HPDE6-E6E7 (cell line): ENCODE measurements at regions not wholly inside any gene's neighbourhood (a gene's known extent, or its start where the extent isn't known, plus 50 kb on each side); places are given as distances from the start of the nearest gene placed in this dataset.

Experiments
- DNase-seq: peaks from one replicate; pipeline ENCODE4 v3.0.0; 2011; ENCODE audit warnings: missing footprints; ENCODE audit errors: extremely low spot score

GRCh38 chrX:22395372-22395771, 122.7 kb downstream of the CBLL2 start:
- peak; percentile 40 for DNase-seq

DNA sequence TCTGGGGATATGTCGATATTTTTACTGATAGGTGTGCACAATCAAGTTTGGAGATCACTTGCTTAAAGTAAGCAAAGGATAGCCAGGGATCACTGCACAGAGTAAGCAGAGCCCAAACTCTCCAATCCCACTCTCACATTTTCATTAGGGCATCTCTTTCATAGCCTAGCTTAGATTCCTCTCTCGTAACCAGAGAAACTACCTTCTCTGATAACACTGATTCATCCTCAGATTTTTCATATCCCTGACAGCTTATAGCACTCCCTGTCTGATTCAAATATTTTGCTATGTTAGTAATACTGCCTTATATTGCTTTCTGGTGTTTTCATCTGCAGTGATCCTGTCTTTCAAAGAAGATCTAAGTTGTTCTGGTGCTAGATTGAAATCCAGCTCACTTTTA, 123.7 kb downstream of the CBLL2 start:
- no peak for DNase-seq

- DNase-seq: no peak
These were observed 124.9 kb downstream of the CBLL2 start for GRCh38 chrX:22397566-22397965.

- no peak for DNase-seq
These were observed 126.9 kb downstream of the CBLL2 start for GRCh38 chrX:22399437-22400192.

GRCh38 chrX:22404297-22404696, 131.6 kb downstream of the CBLL2 start:
- no peak for DNase-seq

- no peak for DNase-seq
These were observed 133.6 kb downstream of the CBLL2 start for GRCh38 chrX:22406201-22406737.

DNA sequence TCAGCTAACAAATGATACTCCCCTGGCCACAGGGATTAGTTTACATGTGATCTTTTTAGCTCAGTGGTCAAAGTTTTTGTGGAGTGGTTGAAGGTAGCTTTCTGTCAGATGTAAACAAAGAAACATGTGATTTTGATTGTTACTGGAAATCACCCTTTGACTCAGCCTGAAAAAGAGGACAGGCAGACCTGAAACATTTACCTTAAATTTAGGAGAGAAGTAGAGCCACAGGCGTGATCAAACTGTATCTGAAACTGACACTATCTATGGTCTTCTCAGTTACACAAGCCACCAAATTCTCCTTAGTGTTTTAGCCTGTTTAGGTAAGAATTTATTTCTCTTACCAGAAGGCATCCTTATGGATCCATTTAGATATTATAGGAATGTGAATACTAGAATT, 136.7 kb downstream of the CBLL2 start:
- no peak for DNase-seq

- DNase-seq: peak; percentile 1
These were observed 151.6 kb downstream of the CBLL2 start for GRCh38 chrX:22424122-22424915.

DNA sequence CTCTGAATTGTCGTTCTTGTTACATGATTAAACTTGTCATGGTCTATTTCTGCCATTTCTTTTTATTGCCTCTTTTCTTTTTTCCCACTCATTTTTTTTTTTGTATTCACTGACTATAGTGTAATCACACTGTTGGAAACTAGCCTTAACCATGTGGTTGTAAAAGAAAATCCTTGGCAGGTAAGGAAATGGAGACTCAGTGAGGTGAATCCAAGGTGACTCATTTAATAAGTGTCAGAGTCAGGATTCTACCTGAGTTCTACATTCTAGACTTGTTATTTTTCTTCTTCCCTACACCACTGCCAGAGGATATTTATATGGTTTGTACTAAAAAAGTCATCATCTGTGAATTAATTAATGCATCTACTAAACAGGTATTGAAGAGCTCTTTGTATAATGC, 152.2 kb downstream of the CBLL2 start:
- peak; percentile 3 for DNase-seq

DNA sequence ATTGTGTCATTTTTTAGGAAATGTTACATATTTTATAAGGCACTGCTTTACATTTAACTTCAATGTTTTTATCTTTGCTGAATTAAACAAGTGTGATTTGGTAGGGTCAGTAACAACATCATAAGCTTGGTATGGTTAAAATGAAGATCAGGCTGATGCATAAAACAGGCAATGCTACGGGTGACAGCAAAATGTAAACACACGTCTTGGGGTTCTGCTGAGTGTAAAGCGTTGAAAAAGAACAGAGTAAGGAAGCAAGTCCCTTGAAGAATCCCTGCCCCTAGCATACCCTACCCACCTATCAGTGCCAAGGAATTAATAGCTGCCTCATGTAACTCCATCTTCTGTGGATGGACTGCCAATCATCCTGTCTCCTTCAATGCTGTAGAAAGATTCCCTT, 157.0 kb downstream of the CBLL2 start:
- DNase-seq: no peak

DNA sequence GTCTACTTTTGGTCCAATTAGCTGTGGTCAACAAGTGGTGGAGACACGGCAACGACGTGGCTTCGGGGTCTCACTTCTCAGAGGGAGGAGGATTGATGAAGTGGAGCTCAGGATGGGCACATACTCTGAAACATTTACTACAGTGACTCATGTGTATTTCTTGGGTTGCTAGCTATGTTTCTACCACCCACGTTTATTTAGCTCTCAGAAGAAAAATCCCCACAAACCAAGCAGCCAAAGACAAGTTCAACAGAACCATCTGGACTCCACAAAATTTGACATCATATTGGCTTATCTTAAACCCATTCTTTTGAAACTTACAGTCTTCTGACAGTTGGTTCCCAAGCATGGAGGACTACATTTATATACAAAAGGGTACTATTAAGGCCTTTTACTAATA, 158.0 kb downstream of the CBLL2 start:
- no peak for DNase-seq

- no peak for DNase-seq
These were observed 160.8 kb downstream of the CBLL2 start for GRCh38 chrX:22433292-22434070.

DNA sequence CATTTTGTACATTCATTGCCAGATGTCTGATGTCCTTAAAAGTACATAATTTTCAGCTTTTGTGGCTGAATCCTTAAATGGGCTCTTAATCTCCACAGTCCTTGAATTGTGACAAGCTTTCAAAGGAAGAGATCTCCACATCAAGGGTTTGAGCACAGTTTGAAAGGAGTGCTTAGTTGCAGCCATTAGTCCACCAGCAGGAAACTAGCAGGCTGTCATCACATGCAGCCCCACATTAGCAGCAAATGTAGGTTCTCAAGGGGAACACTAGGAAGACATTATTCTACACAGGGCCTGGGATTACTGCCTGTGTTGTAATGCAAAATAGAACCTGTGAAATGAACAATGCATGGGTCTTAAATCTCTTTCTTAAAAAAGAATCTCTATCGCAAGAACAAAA, 173.2 kb downstream of the CBLL2 start:
- DNase-seq: no peak

- no peak for DNase-seq
These were observed 190.2 kb downstream of the CBLL2 start for GRCh38 chrX:22462959-22463358.

GRCh38 chrX:22467571-22467970, 194.9 kb downstream of the CBLL2 start:
- no peak for DNase-seq

DNA sequence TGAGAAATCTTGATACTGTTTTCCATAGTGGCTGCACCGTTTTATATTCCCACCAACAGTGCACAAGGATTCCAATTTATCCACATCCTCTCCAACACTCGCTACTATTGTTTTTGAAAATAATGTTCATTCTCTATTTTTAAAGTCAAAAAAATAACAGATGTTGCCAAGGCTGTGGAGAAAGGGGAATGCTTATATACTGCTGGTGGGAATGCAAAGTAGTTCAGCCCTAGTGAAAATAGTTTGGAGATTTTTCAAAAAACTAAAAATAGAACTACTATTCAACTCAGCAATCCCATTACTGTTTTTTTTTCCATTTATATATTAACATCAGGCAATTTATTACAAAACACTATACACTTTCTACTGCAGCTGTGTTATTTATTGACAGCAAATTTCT, 208.7 kb downstream of the CBLL2 start:
- DNase-seq: no peak

GRCh38 chrX:22486296-22486695, 213.6 kb downstream of the CBLL2 start:
- DNase-seq: no peak

DNA sequence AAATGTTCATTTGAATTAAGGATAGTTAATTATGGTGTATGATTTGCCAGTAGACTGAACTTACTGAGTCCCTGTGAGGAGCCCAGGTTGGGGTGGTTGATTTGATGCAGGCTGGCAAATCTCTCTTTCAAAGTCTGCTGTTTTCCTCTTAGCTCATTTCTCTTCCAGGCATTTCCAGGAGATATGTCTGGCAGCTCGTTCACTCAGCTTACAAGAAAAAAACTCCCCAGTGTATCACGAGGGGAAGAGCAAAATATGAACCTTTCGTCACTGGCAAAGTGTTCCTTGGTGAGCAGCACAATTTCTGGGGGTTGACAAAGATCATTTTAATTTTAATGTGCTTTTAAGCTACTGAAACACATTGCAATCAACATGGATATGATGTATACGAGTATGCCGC, 244.2 kb downstream of the CBLL2 start:
- no peak for DNase-seq

DNA sequence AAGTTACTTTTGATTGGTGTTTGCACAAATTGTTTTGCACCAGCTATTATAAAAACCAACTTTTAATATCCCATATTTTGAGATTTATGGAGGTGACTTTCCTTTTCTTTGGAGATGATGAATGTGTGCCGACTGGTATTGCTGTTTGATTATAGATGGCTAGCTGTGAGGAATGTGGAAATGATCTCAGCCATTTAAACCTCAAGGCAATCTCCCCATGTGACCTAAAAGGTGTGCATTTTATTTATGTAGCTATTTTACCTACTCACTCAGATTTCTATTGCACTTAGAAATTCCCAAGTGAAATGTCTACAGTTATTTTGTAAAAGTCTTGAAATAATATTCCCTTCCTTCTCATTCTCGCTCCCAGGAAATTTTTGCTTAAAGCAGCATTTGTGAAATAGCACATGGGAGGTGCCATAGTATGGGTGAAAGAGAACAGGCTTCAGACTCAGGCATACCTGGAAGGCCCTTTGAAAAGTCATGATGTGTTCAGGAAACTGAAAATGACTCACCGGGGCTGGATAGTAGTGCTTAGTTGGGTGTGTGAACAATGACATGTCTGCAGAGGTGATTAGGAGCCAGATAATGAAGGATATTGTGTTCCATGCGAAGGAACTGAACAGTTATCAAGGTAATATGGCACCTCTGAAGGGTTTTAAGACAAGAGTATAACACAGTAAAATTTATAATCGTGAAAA, 247.6 kb downstream of the CBLL2 start:
- peak; percentile 67 for DNase-seq

GRCh38 chrX:22526339-22526738, 253.6 kb downstream of the CBLL2 start:
- DNase-seq: peak; percentile 62

DNA sequence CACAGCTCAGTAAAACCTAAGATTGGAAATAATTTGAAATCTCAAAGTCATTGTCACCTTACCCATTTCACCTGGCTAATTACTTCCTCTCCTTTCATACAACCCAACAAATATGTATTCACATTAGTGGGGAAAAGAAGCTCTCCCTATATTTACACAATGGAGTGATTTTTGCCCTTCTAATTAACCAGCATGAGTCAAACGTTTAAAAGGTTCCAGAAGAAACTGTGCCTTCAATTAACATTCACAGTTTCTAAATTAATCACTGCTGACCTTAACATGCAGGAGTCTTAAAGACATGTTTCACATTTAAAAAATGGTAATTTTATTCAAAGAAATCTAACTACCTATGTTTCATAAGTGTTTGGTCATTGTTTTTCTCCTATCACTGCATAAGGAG, 254.6 kb downstream of the CBLL2 start:
- DNase-seq: no peak

- no peak for DNase-seq
These were observed 261.2 kb downstream of the CBLL2 start for GRCh38 chrX:22533898-22534297.
